ENCODE measurements at regions not wholly inside any gene's neighbourhood (a gene's known extent, or its start where the extent isn't known, plus 50 kb on each side); places are given as distances from the start of the nearest gene placed in this dataset.

DNA sequence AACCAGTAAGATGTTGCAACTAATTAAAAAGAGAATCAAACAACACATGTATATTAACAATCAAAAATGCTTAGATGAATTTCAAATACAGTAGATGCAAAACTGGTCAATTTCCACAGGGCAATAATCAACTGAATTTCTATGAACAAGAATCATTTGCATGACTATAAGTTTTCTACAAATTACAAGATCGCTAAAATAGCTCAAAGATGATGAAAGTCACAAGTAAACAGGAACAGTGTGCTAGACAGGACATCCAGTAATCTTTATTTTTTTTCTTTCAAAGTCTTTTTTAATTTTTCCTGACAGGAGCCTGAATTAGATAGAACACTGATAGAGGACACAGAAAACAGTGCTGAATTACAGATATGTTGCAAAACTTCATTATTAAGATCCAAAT is 608.2 kb upstream of the DAB2 start:
- DNase-seq = no peak

- DNase-seq = no peak
These were observed 605.9 kb upstream of the DAB2 start for GRCh38 chr5:40030661-40031060.

DNA sequence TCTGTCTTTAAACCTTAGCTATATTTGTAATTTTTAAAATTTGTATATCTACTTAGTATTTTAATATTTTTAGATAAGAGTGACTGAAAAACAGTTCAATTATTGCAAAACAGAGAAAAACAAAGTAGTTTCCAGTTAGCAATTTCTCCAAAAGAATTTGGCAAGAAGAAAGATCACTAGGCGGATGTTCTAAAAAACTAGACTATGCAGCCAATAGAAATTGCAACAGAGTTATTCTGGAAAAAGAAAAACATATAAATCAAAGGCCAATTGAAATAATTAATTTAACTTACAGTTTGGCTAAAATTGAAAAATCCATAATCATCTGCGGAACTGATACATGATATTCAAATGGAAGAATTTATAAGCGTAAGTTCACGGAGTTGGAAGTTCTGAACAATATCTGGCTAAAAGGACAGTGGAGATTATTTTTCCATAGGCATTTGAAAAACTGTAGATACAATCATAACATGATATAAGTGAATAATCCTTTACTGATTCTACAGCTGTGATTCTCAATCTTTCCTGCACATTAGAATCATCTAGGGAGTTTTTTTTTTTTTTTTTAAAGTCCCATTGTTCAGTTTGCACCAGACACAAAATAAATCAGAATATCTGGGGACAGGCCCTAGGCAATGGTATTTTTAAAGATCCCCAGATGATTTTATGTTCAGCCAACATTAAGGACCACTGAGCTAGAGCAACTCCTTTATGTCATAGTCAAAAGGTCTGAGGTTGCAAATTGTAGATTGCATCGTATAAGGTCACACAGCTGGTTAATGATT is 605.1 kb upstream of the DAB2 start:
- no peak for DNase-seq

DNA sequence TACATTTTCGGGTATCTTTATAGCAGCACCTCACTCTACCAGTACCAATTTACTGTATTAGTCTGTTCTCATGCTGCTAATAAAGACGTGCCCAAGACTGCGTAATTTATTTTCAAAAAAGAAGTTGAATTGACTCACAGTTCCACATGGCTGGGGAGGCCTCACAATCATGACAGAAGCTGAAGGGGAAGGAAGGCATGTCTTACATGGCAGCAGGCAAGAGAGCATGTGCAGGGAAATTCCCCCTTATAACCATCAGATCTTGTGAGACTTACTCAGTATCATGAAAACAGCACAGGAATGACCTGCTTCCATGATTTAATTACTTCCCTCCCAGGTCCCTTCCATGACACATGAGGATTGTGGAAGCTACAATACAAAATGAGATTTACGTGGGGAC is 602.6 kb upstream of the DAB2 start:
- no peak for DNase-seq

DNA sequence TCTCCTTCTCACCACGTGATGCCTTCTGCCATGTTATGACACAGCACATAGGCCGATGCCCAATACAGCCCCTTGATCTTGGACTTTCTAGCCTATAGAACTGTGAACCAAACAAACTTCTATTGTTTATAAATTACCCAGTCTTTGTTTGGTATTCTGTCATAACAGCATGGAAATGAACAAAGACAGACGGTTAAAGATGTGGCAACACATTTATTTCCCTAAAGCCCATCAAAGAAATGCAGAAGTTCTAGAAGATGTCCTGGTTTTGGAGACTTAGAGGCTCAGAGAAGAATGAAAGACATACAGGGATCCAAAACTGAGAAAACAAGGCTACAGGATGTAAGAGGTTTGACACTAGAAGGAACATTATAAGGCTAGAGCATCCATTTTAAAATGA is 600.8 kb upstream of the DAB2 start:
- DNase-seq = no peak

GRCh38 chr5:40022057-40022456 is 597.3 kb upstream of the DAB2 start:
- no peak for DNase-seq

- no peak for DNase-seq
These were observed 596.2 kb upstream of the DAB2 start for GRCh38 chr5:40021007-40021406.

GRCh38 chr5:40017918-40018317 is 593.1 kb upstream of the DAB2 start:
- no peak for DNase-seq

GRCh38 chr5:40017135-40017534 is 592.4 kb upstream of the DAB2 start:
- DNase-seq = no peak

DNA sequence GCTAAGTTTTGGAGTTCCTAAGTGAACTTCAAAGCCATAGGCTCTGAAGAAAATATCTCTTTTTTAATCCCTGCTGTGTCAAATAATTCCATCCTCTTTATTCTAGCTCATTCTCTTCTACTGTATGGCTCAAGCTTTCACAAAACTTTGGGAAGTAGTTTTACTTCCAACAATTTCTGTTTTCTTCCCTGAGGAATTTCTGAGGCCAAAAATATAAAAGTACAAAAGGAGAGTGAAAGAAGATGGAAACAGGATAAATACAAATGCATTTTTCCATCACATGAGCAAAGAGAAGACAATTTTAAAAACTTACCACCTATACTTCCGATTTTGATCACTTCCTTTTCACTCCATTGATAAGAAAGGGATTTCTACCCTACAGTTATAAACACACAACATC is 585.7 kb upstream of the DAB2 start:
- DNase-seq = no peak

DNA sequence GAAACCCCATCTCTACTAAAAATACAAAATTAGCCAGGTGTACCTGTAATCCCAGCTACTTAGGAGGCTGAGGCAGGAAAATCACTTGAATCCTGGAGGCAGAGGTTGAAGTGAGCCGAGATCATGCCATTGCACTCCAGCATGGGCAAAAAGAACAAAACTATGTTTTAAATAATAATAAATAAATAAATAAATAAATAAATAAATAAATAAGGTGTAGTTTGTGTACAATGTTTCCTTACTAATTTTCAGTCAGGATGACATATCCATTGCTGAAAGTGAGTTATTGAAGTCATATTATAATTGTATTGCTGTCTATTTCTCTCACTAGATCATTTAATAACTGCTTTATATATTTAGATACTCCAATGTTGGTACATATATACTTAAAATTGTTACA is 581.5 kb upstream of the DAB2 start:
- DNase-seq = no peak

DNA sequence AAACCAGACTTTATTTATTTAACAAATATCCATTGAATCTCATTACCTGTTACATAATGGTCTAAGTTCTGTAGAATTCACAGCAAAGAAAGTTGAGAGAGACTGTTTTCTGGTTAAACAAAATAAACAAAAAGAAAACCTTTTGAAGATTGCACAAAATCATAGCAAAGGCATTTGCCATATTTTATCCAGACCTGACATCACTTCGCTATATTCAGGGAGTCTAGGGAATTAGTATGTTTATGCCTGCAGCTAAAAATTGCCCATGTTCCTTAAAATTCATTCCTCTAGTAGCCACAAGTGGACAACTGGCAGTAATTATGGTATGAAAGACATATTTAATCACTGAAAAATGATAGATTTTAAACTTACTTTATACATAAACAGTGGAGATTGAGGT is 577.0 kb upstream of the DAB2 start:
- no peak for DNase-seq

GRCh38 chr5:39998518-39998917 is 573.7 kb upstream of the DAB2 start:
- no peak for DNase-seq

DNA sequence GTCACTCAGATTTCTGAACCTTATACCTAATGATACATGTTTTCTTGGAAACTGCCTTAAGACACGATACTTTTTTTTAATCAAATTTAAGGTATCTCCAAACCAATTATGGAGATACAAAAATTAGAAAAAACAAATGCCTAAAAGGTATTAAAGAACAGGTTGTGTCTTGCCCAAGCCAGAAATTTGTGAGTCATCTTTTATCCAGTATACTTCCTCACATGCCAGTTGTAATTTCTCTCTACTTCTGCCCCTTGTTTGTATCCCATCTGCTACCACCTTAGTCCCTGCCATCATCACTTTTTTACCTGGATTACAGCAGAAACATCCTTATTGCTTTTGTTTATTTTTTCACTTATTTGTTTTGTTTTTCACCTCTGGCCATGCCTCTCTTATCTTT is 571.2 kb upstream of the DAB2 start:
- DNase-seq = no peak

- DNase-seq = no peak
These were observed 567.9 kb upstream of the DAB2 start for GRCh38 chr5:39992617-39993202.

GRCh38 chr5:39986614-39987013 is 561.8 kb upstream of the DAB2 start:
- no peak for DNase-seq

- no peak for DNase-seq
These were observed 555.3 kb upstream of the DAB2 start for GRCh38 chr5:39980056-39980455.

DNA sequence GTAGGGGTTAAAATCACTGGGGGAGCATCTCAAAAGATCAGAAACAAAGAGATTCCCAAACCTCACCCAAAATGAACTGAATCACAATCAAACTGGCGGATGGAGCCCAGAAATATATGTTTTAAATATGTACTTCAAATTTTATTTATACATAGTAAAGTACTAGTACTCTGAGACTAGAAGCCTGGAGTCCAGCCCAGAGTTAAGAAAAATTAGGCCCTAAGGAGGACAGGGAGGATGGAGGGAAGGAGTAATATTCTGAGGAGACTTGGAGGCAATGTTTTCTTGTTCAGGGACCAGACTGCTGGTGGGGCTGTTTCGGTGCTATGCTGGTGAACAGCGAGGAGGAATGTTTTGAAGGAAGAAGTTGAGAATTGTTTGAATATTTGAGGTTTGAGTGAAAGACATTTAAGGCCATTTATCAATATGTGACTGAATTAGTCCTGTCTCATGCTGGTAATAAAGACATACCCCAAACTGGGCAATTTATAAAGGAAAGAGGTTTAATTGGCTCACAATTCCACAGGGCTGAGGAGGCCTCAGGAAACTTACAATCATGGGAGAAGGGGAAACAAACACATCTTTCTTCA is 552.4 kb upstream of the DAB2 start:
- no peak for DNase-seq

GRCh38 chr5:39970117-39970798 is 545.5 kb upstream of the DAB2 start:
- DNase-seq = no peak

- no peak for DNase-seq
These were observed 543.6 kb upstream of the DAB2 start for GRCh38 chr5:39968381-39968780.

- no peak for DNase-seq
These were observed 530.4 kb upstream of the DAB2 start for GRCh38 chr5:39955156-39955555.

GRCh38 chr5:39951070-39951469 is 526.3 kb upstream of the DAB2 start:
- DNase-seq = no peak

- peak; percentile 54 for DNase-seq
These were observed 524.2 kb upstream of the DAB2 start for GRCh38 chr5:39948867-39949468.

DNA sequence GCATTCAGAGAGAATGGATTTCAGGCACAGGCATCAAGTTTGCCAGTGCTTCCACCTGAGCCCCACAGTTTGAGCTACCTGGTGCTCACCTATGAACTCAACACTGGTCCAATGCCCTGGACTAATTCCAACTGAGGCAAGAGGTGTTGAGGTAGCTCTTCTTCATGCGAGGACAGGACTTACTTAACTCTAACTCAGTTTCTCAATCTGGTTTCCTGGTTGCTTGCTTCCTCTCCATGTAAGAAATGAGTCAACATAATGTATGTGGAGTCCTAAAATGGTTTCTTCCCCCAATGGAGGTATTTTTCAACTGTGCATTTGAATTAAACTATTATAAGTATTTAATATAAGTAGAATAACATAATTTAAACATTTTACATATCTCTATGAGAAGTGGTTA is 523.6 kb upstream of the DAB2 start:
- no peak for DNase-seq

All from kidney glomerular epithelial cell (primary cell).